D721Med (cell line): ENCODE measurements at regions not wholly inside any gene's neighbourhood (a gene's known extent, or its start where the extent isn't known, plus 50 kb on each side); places are given as distances from the start of the nearest gene placed in this dataset.

Experiments
- DNase-seq: peaks from one replicate; pipeline ENCODE4 v3.0.0; 2011; ENCODE audit warnings: low spot score; ENCODE audit not compliant: insufficient read length
- FAIRE-seq: peaks from 2 replicates; lab custom pipeline; 2011; peaks lifted over from hg19 to GRCh38; lab: Jason Lieb, UNC
- TF ChIP-seq, protein P1 (sequence below): IDR thresholded peaks from 2 replicates; pipeline ENCODE4 v1.5.1; 2012; ENCODE audit warnings: mild to moderate bottlenecking, control low read depth; ENCODE audit not compliant: insufficient read depth; ENCODE audit errors: missing control alignments

DNA sequence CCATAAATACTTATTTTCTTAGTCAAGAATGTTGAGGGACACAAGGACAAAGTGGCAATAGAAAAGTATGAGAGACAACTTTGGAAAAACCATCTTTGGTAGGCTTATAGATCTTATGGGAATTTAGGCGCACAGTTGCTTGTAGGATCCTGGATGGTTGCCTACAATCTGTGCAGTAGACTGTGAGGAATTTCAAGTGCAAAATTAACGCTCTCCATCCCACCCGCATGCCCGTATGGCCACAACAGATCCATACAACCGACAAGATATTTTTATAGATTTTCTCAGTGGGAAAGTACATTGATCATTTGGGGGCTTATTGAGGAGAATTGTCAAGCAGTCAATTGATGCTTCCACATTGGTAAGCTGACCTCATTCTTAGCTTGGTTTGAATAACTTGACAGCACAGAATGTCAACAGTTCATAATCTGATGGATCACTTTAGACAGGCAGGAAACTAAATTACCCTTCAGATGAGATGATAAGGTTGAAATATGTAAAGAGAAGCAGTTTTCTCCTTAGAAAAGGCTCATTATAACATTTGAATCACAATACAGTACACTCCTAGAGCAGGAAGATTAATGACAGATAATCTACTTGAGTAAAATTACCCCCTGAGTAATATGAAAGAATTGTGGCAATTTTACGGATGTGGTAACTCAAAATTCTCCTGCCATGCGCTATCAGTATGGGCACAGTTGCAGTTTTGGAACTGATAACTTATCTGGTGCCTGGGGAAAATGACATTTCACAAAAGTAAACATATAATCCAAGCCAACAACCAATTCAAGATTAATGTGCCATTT lies 479.7 kb downstream of the KIF20B start:
- DNase-seq: no peak
- TF ChIP-seq, protein P1, sequence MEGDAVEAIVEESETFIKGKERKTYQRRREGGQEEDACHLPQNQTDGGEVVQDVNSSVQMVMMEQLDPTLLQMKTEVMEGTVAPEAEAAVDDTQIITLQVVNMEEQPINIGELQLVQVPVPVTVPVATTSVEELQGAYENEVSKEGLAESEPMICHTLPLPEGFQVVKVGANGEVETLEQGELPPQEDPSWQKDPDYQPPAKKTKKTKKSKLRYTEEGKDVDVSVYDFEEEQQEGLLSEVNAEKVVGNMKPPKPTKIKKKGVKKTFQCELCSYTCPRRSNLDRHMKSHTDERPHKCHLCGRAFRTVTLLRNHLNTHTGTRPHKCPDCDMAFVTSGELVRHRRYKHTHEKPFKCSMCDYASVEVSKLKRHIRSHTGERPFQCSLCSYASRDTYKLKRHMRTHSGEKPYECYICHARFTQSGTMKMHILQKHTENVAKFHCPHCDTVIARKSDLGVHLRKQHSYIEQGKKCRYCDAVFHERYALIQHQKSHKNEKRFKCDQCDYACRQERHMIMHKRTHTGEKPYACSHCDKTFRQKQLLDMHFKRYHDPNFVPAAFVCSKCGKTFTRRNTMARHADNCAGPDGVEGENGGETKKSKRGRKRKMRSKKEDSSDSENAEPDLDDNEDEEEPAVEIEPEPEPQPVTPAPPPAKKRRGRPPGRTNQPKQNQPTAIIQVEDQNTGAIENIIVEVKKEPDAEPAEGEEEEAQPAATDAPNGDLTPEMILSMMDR: no peak
- no peak for FAIRE-seq

DNA sequence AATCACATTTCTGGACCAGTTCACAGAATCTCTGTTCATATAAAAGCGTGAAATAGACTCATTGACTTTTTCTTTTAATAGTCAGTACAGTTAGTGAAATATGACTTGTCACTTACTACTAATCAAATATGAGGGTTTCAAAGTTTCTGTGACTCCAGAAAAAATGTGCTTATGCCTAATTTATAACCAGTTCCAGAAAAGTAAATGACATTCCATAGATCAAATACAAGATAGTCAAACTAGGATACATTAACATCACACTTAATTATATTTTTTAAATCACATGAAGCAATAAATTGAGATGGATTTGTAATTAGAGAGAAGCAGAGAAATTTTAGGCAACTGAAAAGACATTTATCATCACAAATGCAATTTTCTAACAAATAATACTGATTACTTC lies 491.4 kb downstream of the KIF20B start:
- FAIRE-seq (no peak), DNase-seq (no peak)
- TF ChIP-seq, protein P1: no peak

DNA sequence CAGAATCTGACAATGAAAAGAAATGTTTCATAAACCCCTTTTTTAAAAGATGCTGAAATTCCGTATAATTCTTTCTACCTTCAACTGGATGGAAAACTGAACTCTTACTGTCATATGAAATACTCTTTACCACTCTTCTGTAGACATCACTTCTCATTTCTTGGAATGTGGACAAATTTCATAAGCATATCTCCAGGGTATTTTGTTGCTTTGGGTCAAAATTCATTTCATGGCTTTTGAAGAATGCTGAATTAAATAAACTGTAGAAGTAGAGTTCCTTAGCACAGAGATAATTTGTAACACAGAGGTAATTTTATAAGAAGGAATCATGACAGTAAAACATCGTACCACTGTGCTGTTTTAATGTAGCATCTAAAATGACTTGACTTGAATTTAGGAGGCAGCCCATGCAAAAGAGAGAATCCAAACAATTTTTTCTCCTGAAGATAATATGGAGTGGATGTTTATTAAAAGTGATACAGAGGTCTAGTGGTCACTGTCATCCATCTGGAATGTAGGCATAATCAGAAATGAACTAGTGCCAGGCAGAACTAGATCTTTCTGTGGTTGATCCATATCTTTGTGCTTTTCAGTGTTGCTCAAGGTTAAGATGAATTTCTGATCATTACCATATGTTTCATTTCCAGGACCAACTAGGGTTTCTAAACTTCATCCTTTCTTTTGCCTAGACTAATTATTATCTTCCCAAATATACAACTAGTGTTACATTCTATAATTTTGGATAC lies 492.0 kb downstream of the KIF20B start:
- FAIRE-seq (no peak), DNase-seq (no peak)
- TF ChIP-seq, protein P1: no peak

DNA sequence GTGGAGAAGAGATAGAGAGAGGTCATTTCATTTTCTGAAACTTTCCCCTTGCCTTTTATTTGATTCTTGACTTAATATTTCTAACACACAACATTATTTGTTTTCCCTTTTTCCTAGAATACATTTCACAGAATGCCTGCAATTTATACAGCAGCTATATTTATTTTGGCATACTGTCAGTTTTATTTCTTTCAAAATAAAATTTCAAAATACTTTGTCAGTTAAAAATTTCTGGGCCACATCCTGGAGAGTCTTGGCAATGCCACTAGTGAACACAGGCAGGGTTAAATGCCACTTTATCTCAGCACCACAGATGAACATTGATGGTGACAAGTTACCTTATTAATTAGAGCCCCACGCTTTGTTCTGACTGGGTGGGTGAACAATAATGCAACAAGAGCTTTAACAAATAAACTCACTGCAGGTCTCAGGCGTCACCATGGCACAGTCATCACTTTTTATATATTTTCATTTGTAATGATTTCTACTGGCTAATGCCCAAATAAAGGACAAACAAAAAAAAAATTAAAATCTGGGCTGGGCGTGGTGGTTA lies 494.0 kb downstream of the KIF20B start:
- FAIRE-seq (no peak), DNase-seq (no peak)
- TF ChIP-seq, protein P1: no peak

DNA sequence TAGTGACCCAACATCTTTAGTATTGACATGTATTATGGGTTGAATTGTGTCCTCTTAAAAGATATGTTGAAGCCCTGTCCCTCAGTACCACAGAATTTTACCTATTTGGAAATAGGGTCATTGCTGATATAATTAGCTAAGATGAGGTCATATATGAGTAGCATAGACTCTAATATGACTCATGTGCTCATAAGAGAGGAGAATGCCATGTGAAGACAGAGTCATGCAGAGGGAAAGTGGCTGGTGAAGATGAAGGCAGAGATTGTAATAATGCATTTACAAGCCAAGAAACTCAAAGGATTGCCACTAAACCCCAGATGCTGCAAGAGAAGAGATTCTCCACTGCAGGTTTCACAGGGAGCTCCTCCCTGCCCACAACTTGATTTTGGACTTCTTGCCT lies 496.4 kb downstream of the KIF20B start:
- DNase-seq (no peak), FAIRE-seq (no peak)
- TF ChIP-seq, protein P1: no peak

DNA sequence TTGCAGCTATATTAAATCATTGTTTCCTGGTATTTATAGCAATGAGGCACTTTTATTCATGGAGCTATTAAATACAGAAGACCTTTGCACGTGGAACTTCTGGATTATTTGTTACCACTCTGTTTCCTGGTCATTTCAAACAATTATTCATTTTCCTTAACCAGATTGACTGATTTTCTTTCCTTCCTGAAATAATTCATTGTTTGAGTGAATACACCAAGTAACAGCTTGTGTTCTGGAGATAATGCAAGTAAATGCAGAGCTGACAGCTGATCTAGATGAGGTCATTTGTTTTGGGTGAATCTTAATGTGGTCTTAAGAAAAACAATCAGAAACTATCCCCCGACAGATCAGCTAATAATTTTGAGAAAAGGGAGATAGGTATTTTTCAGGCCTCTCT lies 497.7 kb downstream of the KIF20B start:
- DNase-seq: no peak
- no peak for FAIRE-seq
- TF ChIP-seq, protein P1: no peak
